ENCODE measurements at regions not wholly inside any gene's neighbourhood (a gene's known extent, or its start where the extent isn't known, plus 50 kb on each side); places are given as distances from the start of the nearest gene placed in this dataset.

DNA sequence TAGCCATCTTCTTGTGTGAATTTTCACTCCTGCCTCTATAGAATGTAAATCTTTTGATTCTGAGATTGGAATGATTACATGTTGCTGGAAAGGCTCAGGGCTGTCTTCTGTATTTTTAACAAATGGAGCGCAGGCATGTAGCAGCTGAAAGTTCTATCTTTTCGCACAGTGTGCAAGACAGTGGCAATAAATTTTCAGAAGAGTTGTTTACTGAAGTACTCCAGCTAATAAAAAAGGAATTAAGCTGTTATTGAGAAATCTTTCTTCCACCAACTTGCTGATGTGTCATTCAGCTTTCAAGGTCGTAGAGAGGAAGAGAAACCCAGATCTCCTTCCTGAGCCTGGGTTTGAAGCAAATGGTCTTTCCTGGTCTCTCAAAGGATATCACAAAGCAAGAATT, 122.0 kb upstream of the PUDP start:
- Histone ChIP-seq H3K9me3 (no peaks in the 10 kb centered on the region), H3K27ac (no peak overlapping the region), H3K27me3 (no peaks in the 10 kb centered on the region), H3K4me1 (no peaks in the 10 kb centered on the region), H3K4me3 (no peak overlapping the region), H3K36me3 (no peaks in the 10 kb centered on the region)
- TF ChIP-seq EP300 (IDR thresholded peaks at IDR 0.05) (no peak), POLR2A (IDR thresholded peaks at IDR 0.05) (no peak)
- TF ChIP-seq, protein P1, sequence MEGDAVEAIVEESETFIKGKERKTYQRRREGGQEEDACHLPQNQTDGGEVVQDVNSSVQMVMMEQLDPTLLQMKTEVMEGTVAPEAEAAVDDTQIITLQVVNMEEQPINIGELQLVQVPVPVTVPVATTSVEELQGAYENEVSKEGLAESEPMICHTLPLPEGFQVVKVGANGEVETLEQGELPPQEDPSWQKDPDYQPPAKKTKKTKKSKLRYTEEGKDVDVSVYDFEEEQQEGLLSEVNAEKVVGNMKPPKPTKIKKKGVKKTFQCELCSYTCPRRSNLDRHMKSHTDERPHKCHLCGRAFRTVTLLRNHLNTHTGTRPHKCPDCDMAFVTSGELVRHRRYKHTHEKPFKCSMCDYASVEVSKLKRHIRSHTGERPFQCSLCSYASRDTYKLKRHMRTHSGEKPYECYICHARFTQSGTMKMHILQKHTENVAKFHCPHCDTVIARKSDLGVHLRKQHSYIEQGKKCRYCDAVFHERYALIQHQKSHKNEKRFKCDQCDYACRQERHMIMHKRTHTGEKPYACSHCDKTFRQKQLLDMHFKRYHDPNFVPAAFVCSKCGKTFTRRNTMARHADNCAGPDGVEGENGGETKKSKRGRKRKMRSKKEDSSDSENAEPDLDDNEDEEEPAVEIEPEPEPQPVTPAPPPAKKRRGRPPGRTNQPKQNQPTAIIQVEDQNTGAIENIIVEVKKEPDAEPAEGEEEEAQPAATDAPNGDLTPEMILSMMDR (IDR thresholded peaks at IDR 0.05) = no peak
- no peak for DNase-seq (ENCODE audit: low spot score in 2 of 2)
- 71 to 81% methylated on average over 3 of the region's 3 CpGs for WGBS, 2 donors

DNA sequence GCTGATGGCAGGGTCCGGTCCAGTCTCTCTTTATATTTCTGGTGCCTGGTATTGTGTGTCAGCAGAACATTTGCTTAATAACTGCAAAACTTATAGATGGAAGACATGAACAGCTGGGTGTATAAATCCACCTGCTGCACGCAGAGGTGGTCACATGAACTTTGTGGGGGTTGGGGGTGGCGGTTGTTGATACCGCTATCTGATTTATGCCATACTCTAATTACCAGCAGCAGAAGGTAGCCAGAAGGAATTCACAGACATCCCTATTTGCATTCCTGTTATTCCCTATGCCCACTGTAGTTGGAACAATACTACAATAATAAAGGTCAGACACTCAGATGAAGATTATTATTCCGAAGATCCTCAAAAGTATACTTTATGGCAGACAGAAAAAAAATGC, 121.6 kb upstream of the PUDP start:
- 88 to 90% methylated on average over 2 to 5 of the region's 5 CpGs for WGBS, 2 donors
- TF ChIP-seq, protein P1 (IDR thresholded peaks at IDR 0.05) = no peak
- TF ChIP-seq POLR2A (IDR thresholded peaks at IDR 0.05) (no peak), EP300 (IDR thresholded peaks at IDR 0.05) (no peak)
- Histone ChIP-seq H3K9me3 (no peaks in the 10 kb centered on the region), H3K4me1 (no peaks in the 10 kb centered on the region), H3K27ac (no peak overlapping the region), H3K27me3 (no peaks in the 10 kb centered on the region), H3K36me3 (no peaks in the 10 kb centered on the region), H3K4me3 (no peak overlapping the region)
- no peak for DNase-seq (ENCODE audit: low spot score in 2 of 2)

DNA sequence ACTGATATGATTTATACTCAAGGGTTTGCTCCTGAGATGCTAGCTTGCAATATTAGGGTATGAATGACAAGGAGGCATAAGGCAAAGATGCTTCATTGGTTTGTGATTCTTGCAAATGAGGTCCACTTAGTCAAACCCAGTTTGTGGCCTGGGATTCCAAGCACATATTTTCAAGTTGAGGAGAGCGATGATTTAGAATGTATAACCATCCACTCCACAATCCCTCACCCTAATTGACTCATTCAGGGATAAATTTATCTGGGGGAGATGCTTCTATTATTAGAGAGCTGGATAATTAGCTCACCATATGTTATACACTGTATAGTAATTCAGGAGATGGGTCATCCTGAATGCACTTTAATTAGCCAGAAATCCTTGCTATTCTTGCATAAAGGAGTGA, 118.3 kb upstream of the PUDP start:
- H3K4me1 ChIP-seq = no peaks in the 10 kb centered on the region

DNA sequence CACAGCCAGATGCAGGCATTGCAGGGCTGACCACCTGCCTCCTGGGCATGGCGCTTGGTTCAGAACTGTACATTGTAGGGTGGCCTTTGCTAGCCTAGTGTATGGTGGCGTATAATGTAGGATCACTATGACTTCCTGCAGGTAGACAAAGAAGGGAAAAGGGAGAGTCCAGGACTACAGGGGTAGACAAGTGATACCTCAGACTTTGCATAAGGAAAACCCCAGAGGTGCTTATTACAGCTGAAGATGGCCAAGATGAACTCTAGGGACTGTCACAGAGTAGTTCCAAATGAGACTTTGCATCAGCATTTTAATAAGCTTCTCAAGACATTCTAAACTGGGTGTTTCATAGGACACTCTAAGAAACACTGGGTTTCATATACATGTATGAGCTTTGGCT, 116.4 kb upstream of the PUDP start:
- Histone ChIP-seq H3K4me1 (no peaks in the 10 kb centered on the region), H3K27ac (no peak overlapping the region), H3K36me3 (peaks cover 0 to 24% (median 0%) of the 10 kb centered on the region in 3 donors), H3K9me3 (peaks cover 0 to 3% (median 0%) of the 10 kb centered on the region in 4 donors), H3K4me3 (no peak overlapping the region), H3K27me3 (no peaks in the 10 kb centered on the region)
- no peak for DNase-seq (ENCODE audit: low spot score in 2 of 2)
- TF ChIP-seq POLR2A (IDR thresholded peaks at IDR 0.05) (no peak), EP300 (IDR thresholded peaks at IDR 0.05) (no peak)
- TF ChIP-seq, protein P1 (IDR thresholded peaks at IDR 0.05) = no peak
- WGBS, 2 donors = 90 to 98% methylated on average over 2 of the region's 2 CpGs

More for the DNA sequence above, 118.3 kb upstream of the PUDP start:
- no peak for DNase-seq (ENCODE audit: low spot score in 2 of 2)
- no peak overlapping the region for H3K4me3 ChIP-seq
- no peak overlapping the region for H3K27ac ChIP-seq
- peaks cover 0 to 11% (median 0%) of the 10 kb centered on the region in 3 donors for H3K36me3 ChIP-seq
- WGBS, 2 donors = 85 to 91% methylated on average over 1 of the region's 1 CpG
- TF ChIP-seq POLR2A (IDR thresholded peaks at IDR 0.05) (no peak), EP300 (IDR thresholded peaks at IDR 0.05) (no peak)
- TF ChIP-seq, protein P1 (IDR thresholded peaks at IDR 0.05) = no peak
- H3K27me3 ChIP-seq = no peaks in the 10 kb centered on the region
- peaks cover 0 to 3% (median 0%) of the 10 kb centered on the region in 4 donors for H3K9me3 ChIP-seq

DNA sequence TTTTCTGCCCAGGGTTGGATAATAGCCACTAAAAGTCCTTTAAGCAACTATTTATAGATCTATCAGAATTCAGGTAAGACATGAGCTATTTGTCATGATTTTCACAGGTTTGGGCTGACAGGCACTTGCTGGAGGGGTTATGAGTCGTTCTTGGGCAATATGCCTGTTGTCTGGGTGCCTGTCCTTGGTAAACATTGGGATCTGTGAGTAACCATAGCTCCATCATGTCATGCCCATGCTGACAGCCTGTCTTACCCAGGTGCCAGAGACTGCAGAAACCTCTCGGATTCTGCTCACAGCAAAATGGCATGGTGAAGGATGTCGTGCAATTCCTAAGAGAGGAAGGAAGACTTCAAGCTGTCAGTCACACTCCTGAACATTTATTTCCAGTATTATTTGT, 116.0 kb upstream of the PUDP start:
- no peaks in the 10 kb centered on the region for H3K27me3 ChIP-seq
- 81 to 100% methylated on average over 3 of the region's 3 CpGs for WGBS, 2 donors
- DNase-seq (ENCODE audit: low spot score in 2 of 2) = no peak
- H3K4me1 ChIP-seq = no peaks in the 10 kb centered on the region
- H3K27ac ChIP-seq = no peak overlapping the region
- TF ChIP-seq, protein P1 (IDR thresholded peaks at IDR 0.05) = no peak
- TF ChIP-seq EP300 (IDR thresholded peaks at IDR 0.05) = no peak
- TF ChIP-seq POLR2A (IDR thresholded peaks at IDR 0.05) = no peak
- H3K9me3 ChIP-seq = peaks cover 0 to 3% (median 0%) of the 10 kb centered on the region in 4 donors
- no peak overlapping the region for H3K4me3 ChIP-seq
- peaks cover 0 to 28% (median 0%) of the 10 kb centered on the region in 3 donors for H3K36me3 ChIP-seq
